HepG2 (cell line): ENCODE measurements at regions not wholly inside any gene's neighbourhood (a gene's known extent, or its start where the extent isn't known, plus 50 kb on each side); places are given as distances from the start of the nearest gene placed in this dataset.

Source experiments
- ATAC-seq: fragments of 200-7000 bp; cut with Tn5 transposase; 3 replicates; pipeline ENCODE4 v1.9.1; 2020; ENCODE audit warnings: mild to moderate bottlenecking, moderate library complexity
- BruUV-seq: library from RNA; stranded (reverse); fragments of 400-500 nt; replicated peaks from 2 replicates; lab custom pipeline; 2021; lab: Mats Ljungman, UMichigan
- CTCF ChIA-PET: fragments of 300-600 bp; formaldehyde crosslinking; extraction: SDS; loops from one replicate; lab custom pipeline; 2021; ENCODE audit warnings: low total read pairs, inconsistent platforms, low intra/inter-chr PET ratio; lab: Yijun Ruan, JAX
- POLR2A ChIA-PET: fragments of 350-600 bp; sonication (Branson Sonifier 250); formaldehyde crosslinking; loops from one replicate; lab custom pipeline; 2020; ENCODE audit warnings: antibody characterized with exemption, inconsistent platforms; lab: Yijun Ruan, JAX
- DNase-seq: peaks from one replicate; pipeline ENCODE4 v3.0.0-alpha.2; 2015; ENCODE audit warnings: low spot score
- FAIRE-seq: peaks from 3 replicates; lab custom pipeline; 2011; peaks lifted over from hg19 to GRCh38; lab: Jason Lieb, UNC
- H2AFZ ChIP-seq: one replicate; pipeline ENCODE4 v1.6.1; 2011; ENCODE audit warnings: low read length, inconsistent platforms
- H3K27ac ChIP-seq: fragments of 300-600 bp; 3 replicates; pipeline ENCODE4 v1.8.0; 2011; ENCODE audit warnings: mixed run types, mild to moderate bottlenecking, mixed read lengths, low read length, inconsistent platforms; ENCODE audit not compliant: insufficient read depth; ENCODE audit errors: extremely low read length
- H3K27me3 ChIP-seq, 2 experiments: fragments of 200-600 bp in 1 of 2; 2 replicates in 1 of 2; 3 replicates in 1 of 2; pipeline versions ENCODE4 v1.6.0 to v1.8.0; 2011; ENCODE audit warnings: low read length in 2 of 2, mild to moderate bottlenecking in 2 of 2, moderate library complexity in 2 of 2, inconsistent platforms in 1 of 2; ENCODE audit not compliant: insufficient read depth in 2 of 2, control insufficient read depth in 1 of 2
- H3K36me3 ChIP-seq, 2 experiments: fragments of 200-600 bp in 1 of 2; replicated peaks in 1 of 2; 2 replicates in 1 of 2; 3 replicates in 1 of 2; pipeline versions ENCODE4 v1.5.1 to v1.8.0; 2011; ENCODE audit warnings: low read length in 2 of 2, inconsistent platforms in 1 of 2; ENCODE audit not compliant: insufficient read depth in 2 of 2, control insufficient read depth in 1 of 2
- H3K4me1 ChIP-seq: 2 replicates; pipeline ENCODE4 v1.5.1; 2012; ENCODE audit warnings: low read length, inconsistent platforms; ENCODE audit not compliant: insufficient read depth
- H3K4me2 ChIP-seq: 2 replicates; pipeline ENCODE4 v1.6.0; 2011; ENCODE audit warnings: low read depth, low read length, inconsistent platforms
- H3K4me3 ChIP-seq, 3 experiments: fragments of 200-600 bp in 1 of 3; sonication (generic), shearing (Covaris generic) in 1 of 3; replicated peaks in 1 of 3; 2 replicates each; pipeline ENCODE4 v1.5.1; 2011 to 2016; ENCODE audit warnings: low read length in 3 of 3, inconsistent platforms in 2 of 3, low read depth in 2 of 3, mild to moderate bottlenecking in 2 of 3, control low read depth in 1 of 3, mixed read lengths in 1 of 3; ENCODE audit not compliant: insufficient read depth in 1 of 3
- H3K79me2 ChIP-seq: one replicate; pipeline ENCODE4 v1.6.1; 2011; ENCODE audit warnings: low read length, inconsistent platforms; ENCODE audit not compliant: insufficient read depth
- H3K9ac ChIP-seq: 2 replicates; pipeline ENCODE4 v1.6.0; 2011; ENCODE audit warnings: mild to moderate bottlenecking, low read depth, low read length, inconsistent platforms; ENCODE audit not compliant: insufficient read depth
- H3K9me3 ChIP-seq: 2 replicates; pipeline ENCODE4 v1.5.1; 2012; ENCODE audit warnings: mild to moderate bottlenecking, low read length
- H4K20me1 ChIP-seq: 2 replicates; pipeline ENCODE4 v1.6.0; 2011; ENCODE audit warnings: inconsistent platforms, mild to moderate bottlenecking, low read length, moderate library complexity; ENCODE audit not compliant: insufficient read depth
- ETV6 ChIP-seq: sonication (generic); formaldehyde crosslinking; conservative IDR thresholded peaks from 2 replicates; pipeline ENCODE4 v1.4.0; 2020; ENCODE audit warnings: missing genetic modification reagents
- GZF1 ChIP-seq: sonication (generic); formaldehyde crosslinking; IDR thresholded peaks from 2 replicates; pipeline ENCODE4 v1.5.1; 2020; ENCODE audit warnings: mild to moderate bottlenecking, missing genetic modification reagents
- PRPF4 ChIP-seq: fragments of 200-400 bp; formaldehyde crosslinking; IDR thresholded peaks from 2 replicates; pipeline ENCODE4 v1.6.1; 2016; ENCODE audit warnings: low read length, low read depth; ENCODE audit not compliant: poor library complexity, severe bottlenecking
- RCOR2 ChIP-seq: IDR thresholded peaks from 2 replicates; pipeline ENCODE4 v1.6.1; 2016; ENCODE audit warnings: missing biosample characterization, missing genetic modification reagents
- SPEN ChIP-seq: sonication (generic); formaldehyde crosslinking; IDR thresholded peaks from 2 replicates; pipeline ENCODE4 v1.5.1; 2020; ENCODE audit warnings: low read depth, mild to moderate bottlenecking, missing genetic modification reagents
- SSRP1 ChIP-seq: IDR thresholded peaks from 2 replicates; pipeline ENCODE4 v1.6.1; 2016; ENCODE audit warnings: control low read depth
- ZBTB1 ChIP-seq: sonication (generic); formaldehyde crosslinking; IDR thresholded peaks from 2 replicates; pipeline ENCODE4 v1.4.0; 2020; ENCODE audit warnings: missing genetic modification reagents, borderline replicate concordance
- WGBS: methylation state at CpG from one replicate; pipeline ENCODE4 v1.1.6; 2017; ENCODE audit warnings: low lambda C conversion rate; 5-methylcytosine and 5-hydroxymethylcytosine counted together
- in situ Hi-C: cut with HindIII; loops from 2 replicates; pipeline ENCODE4 v1.10.0; 2017; ENCODE audit warnings: low pct_unique_long_range_greater_than_20kb; ENCODE audit not compliant: extremely low pct_ligation_motif_present
- intact Hi-C: fragments of 100-400 bp; cut with micrococcal nuclease; formaldehyde crosslinking; loops from one replicate; pipeline ENCODE4 v1.10.0; 2022; ENCODE audit not compliant: unreplicated experiment
- TF ChIP-seq, protein P1 (sequence below): sonication (generic); formaldehyde crosslinking; IDR thresholded peaks from 2 replicates; pipeline ENCODE4 v1.8.1; 2023; ENCODE audit warnings: mild to moderate bottlenecking, inconsistent platforms, moderate library complexity, missing genetic modification reagents, borderline replicate concordance
- TF ChIP-seq, protein P2 (sequence below): sonication (generic); formaldehyde crosslinking; IDR thresholded peaks from 2 replicates; pipeline ENCODE4 v1.4.0; 2020; ENCODE audit warnings: missing genetic modification reagents

DNA sequence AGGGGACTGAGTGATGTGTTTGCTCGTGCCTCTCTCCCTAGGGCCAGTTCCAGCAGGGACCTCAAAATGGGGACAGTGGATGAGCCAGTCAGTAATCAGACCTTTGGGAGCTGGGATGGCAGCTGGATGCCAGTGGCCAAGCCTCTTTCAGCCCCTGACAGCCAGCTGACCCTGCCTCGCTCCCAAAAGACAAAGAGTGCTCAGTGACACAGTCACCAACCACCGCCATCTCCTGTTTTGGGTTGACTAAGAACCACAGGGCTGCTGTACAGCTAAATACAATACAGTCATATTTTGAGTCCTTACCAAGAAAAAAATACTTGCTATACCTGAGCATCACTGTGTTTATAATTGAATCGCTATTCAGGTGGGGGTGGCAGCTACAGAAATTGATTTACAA lies 75.7 kb downstream of the POU3F3 start (continued):
- TF ChIP-seq SSRP1 (no peak), SPEN (CRISPR knock-in tag) (no peak)
- TF ChIP-seq, protein P1, sequence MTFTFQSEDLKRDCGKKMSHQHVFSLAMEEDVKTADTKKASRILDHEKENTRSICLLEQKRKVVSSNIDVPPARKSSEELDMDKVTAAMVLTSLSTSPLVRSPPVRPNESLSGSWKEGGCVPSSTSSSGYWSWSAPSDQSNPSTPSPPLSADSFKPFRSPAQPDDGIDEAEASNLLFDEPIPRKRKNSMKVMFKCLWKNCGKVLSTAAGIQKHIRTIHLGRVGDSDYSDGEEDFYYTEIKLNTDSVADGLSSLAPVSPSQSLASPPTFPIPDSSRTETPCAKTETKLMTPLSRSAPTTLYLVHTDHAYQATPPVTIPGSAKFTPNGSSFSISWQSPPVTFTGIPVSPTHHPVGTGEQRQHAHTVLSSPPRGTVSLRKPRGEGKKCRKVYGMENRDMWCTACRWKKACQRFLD (CRISPR knock-in tag): no peak
- TF ChIP-seq, all 625 proteins: peak for 0

DNA sequence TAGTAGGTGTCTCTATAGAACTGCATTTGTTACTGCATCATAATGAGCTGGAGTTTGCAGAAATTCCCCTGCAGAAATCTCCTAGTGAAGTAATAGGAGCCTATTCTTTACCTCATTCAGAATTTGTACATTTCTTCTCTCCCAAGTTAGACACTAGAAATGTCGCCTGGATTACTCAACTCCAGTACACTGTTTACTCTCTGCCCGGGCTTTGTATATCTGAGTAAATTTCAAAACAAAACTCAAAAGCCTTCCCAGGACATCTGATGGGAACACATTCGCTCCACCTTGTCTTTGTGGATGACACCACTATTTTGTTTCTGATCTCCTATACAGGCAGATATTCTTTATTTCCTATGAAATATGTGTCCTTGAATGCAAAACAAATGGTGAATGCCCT lies 76.8 kb downstream of the POU3F3 start:
- Histone ChIP-seq H3K27me3 (peaks cover 0 to 18% of the 10 kb centered on the region in 2 experiments; a peak in 3 of 5 replicates), H3K9ac (no peak overlapping the region), H3K79me2 (no peaks in the 10 kb centered on the region), H3K36me3 (no peaks in the 10 kb centered on the region), H4K20me1 (no peaks in the 10 kb centered on the region), H3K4me3 (no peak overlapping the region), H3K9me3 (no peaks in the 10 kb centered on the region), H3K27ac (no peak overlapping the region), H3K4me1 (no peaks in the 10 kb centered on the region), H2AFZ (no peak overlapping the region), H3K4me2 (no peak overlapping the region)
- POLR2A ChIA-PET: no interaction called here
- DNase-seq (no peak), FAIRE-seq (no peak), ATAC-seq (no peak)
- intact Hi-C loops: no loop called here
- BruUV-seq: no TSS peak
- CTCF ChIA-PET: no interaction called here
- 2% methylated on average over 3 of the region's 3 CpGs for WGBS
- in situ Hi-C loops: loop anchor here (25.0 kb wide), 1 partner anchor 1768 kb away; no protein-coding TSS in a partner anchor
- TF ChIP-seq, protein P2, sequence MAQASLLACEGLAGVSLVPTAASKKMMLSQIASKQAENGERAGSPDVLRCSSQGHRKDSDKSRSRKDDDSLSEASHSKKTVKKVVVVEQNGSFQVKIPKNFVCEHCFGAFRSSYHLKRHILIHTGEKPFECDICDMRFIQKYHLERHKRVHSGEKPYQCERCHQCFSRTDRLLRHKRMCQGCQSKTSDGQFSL (CRISPR knock-in tag): no peak
- no peak for TF ChIP-seq RCOR2 (CRISPR knock-in tag)
- TF ChIP-seq GZF1 (CRISPR knock-in tag): no peak
- TF ChIP-seq ETV6 (CRISPR knock-in tag): no peak
- no peak for TF ChIP-seq PRPF4
- no peak for TF ChIP-seq ZBTB1 (CRISPR knock-in tag)
